LNCAP (cell line): ENCODE measurements at regions not wholly inside any gene's neighbourhood (a gene's known extent, or its start where the extent isn't known, plus 50 kb on each side); places are given as distances from the start of the nearest gene placed in this dataset.

Experiments used
- CTCF ChIP-seq: fragments of 450-650 bp; IDR thresholded peaks from 2 replicates; pipeline ENCODE4 v1.5.1; 2017; ENCODE audit warnings: mild to moderate bottlenecking

DNA sequence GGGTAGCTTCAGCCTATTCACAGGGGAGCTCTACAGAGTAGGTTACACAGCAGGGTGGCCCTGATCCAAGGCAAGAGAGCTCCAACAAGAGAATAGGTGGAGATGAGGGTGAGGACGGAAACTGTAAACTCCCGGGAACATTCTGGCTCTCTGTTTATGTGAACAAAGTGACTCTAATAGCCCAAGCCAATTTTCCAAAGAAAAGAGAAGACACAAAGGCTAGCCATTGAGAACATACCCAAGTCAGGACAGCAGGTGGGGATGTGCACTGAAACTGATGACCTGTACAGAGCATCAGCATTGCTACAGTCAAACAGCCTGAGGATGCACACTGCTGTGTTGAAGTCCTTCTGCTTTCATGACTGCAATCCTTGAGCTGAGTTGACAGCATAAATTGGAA lies 136.0 kb upstream of the TOP1 start:
- no peak for TF ChIP-seq CTCF

DNA sequence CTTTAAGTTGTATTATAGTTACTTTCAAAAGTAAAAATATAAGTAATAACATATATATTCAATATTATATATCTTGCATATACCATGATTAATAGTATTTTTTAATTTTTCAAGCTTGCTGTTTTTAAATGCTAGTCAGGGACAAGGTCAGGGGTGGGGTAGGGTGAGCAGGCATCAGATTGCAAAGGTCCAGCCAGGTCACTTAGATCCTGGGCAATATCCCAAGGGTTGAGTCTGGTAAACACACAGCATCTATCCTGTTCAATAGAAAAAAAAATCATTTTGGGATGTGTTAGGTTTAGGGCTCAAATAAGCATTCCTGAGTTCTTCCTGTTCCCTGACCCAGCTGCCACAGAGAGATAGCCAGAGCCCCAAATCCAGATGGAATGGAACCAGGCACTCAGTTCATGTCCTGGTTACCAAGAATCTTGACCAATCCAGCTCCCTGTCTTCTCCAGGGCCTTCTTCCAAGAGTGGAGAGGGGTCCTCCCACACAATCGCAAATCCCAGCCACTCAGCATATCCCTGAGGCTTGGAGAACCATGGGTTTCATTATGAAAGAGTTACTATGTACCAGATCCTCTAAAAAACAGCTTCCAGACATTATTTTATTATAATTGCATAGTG lies 134.9 kb upstream of the TOP1 start:
- TF ChIP-seq CTCF = no peak

GRCh38 chr20:40894237-40894630 lies 134.4 kb upstream of the TOP1 start:
- no peak for TF ChIP-seq CTCF

DNA sequence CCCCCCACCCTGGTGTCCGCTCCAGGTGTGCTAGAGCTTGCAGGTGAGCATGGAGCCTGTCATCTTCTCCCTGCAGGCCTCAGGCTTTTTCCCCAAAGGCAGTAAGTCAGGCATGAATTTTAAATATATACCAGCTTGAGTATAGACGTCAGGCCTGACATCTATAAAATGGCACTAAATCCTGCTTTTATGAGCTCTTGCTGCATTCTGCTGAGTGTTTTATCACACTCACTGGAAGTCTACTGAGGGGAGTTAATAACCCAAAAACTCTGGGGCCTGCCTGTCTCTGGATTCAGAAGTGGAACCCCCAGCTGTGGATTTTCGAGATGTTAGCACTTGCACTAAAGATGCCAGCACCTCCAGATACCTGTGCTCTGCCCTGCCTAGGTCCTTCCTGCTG lies 133.4 kb upstream of the TOP1 start:
- no peak for TF ChIP-seq CTCF

DNA sequence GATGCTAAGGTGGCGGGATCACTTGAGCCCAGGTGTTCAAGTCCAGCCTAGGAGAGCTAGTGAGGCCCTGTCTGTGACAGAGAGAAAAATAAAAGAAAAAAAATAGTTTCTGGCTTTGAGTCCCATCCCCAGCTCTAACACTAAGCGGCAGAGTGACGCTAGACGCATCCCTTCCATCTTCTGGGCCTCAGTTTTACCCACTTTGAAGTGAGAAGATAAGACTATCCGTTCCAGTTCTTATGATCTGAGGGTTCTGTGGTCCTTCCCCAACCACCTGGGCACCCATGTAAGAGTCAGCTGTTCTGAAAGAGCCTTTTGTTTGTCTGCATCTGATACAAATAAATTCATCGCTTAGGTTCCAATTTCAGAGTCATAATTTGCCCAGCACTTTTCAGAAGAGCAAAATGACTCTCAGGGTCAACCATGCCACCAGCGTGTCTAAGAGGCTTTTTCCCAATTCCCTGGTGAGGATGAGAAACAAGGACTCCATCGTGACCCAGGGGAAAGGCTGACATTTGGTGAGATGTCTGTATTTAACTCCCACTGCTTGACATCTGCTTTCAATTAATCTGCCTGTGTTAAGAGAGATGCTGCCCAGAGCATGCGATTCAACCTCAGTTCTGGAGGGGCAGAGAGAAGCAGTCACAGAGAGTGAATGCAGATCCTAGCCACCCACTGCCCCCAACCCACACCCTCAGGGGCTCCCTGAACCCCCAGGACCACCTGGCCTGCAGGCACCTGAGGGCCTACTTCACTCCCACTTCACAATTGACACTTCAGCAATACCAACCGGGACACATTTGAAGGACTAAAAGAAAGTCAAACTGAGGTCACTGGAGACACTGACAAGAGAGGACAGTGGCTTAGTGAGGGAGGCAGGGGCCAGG lies 131.6 kb upstream of the TOP1 start:
- TF ChIP-seq CTCF = no peak

DNA sequence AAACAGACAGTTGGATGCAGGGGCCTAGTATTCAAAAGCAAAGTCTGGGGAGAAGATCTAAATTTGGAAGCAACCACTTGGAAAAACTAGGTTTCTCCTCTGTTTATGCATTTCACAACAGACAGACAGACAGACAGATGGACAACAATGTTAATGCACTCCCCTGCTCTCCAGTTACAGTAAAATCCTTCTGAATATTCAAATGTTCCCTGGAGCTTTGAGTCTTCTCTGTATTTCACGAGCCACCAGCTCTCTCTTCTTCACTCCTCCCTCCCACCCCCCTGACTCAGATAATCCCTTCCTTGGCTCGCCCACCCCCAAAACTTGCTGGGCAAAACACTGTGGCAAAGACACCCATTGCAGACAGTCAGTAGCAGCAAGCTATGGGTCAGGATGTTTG lies 129.3 kb upstream of the TOP1 start:
- TF ChIP-seq CTCF = no peak

DNA sequence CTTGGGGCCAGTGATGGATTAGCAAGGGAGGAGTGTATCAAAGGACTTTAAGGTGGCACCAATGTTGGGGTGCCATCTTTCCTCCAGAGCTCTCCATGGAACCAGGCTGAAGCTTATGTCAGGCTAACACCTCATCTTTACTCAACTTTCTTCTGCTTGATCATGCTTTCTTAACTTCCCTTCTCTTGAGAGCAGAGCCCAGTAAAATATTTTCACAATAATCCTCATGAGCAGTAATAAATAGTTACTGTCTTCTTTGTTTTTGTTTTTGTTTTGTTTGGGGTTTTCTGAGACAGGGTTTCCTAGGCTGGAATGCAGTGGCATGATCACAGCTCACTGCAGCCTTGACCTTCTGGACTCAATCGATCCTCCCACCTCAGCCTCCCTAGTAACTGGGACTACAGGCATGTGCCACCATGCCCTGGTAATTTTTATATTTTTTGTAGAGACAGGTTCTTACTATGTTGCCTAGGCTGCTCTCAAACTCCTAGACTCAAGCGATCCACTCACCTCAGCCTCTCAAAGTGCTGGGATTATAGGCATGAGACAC lies 127.9 kb upstream of the TOP1 start:
- TF ChIP-seq CTCF = no peak
